DOHH2 (cell line): ENCODE measurements at regions not wholly inside any gene's neighbourhood (a gene's known extent, or its start where the extent isn't known, plus 50 kb on each side); places are given as distances from the start of the nearest gene placed in this dataset.

ENCODE experiments used
- EZH2phosphoT487 ChIP-seq: fragments of 200-600 bp; sonication (generic); IDR thresholded peaks from 2 replicates; pipeline ENCODE4 v1.6.1; 2017; ENCODE audit warnings: borderline replicate concordance, mild to moderate bottlenecking, antibody characterized with exemption, low read length, moderate library complexity, mixed read lengths
- TF ChIP-seq, protein P1 (sequence below): fragments of 200-600 bp; sonication (generic); IDR thresholded peaks from one replicate; pipeline ENCODE4 v1.5.1; 2014; ENCODE audit warnings: antibody characterized with exemption, mild to moderate bottlenecking, low read depth, low read length; ENCODE audit not compliant: poor library complexity, severe bottlenecking

DNA sequence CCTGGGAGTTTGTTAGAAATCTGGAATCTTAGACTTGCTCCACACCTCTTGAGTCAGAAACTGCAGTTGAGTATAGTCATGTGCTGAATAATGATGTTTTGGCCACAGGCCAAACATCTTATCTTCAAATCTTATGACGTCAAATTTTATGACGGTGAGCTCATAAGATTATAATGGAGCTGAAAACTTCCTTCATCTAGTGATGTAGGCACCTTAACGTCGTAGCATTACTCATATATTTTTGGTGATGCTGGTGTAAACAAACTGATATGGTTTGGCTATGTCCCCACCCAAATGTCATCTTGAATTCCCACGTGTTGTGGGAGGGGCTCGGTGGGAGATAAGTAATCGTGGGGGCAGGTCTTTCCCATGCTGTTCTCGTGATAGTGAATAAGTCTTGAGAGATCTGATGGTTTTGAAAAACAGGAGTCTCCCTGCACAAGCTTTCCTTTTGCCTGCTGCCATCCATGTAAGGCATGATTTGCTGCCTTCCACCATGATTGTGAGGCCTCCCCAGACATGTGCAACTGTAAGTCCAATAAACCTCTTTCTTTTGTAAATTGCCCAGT, 268.0 kb upstream of the PROK2 start:
- TF ChIP-seq, protein P1, sequence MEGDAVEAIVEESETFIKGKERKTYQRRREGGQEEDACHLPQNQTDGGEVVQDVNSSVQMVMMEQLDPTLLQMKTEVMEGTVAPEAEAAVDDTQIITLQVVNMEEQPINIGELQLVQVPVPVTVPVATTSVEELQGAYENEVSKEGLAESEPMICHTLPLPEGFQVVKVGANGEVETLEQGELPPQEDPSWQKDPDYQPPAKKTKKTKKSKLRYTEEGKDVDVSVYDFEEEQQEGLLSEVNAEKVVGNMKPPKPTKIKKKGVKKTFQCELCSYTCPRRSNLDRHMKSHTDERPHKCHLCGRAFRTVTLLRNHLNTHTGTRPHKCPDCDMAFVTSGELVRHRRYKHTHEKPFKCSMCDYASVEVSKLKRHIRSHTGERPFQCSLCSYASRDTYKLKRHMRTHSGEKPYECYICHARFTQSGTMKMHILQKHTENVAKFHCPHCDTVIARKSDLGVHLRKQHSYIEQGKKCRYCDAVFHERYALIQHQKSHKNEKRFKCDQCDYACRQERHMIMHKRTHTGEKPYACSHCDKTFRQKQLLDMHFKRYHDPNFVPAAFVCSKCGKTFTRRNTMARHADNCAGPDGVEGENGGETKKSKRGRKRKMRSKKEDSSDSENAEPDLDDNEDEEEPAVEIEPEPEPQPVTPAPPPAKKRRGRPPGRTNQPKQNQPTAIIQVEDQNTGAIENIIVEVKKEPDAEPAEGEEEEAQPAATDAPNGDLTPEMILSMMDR, result no peak
- TF ChIP-seq EZH2phosphoT487, result no peak
